RWPE1 (cell line): ENCODE measurements at regions not wholly inside any gene's neighbourhood (a gene's known extent, or its start where the extent isn't known, plus 50 kb on each side); places are given as distances from the start of the nearest gene placed in this dataset.
"Not testable (repeated sequence)": the region's sequence is repeated elsewhere in the genome, so short reads cannot be mapped to it uniquely, and the experiment has no call there.

ENCODE experiments used
- CTCF ChIA-PET: fragments of 350-600 bp; sonication (Branson Sonifier 250); formaldehyde crosslinking; extraction: SDS; loops from one replicate; lab custom pipeline; 2021; lab: Yijun Ruan, JAX
- POLR2A ChIA-PET: fragments of 400-600 bp; formaldehyde crosslinking; extraction: SDS; loops from one replicate; lab custom pipeline; 2020; ENCODE audit warnings: antibody characterized with exemption; ENCODE audit not compliant: low non-redundant PET; lab: Yijun Ruan, JAX
- DNase-seq: peaks from one replicate; pipeline ENCODE4 v3.0.0; 2012; ENCODE audit warnings: low spot score
- H3K27ac ChIP-seq: fragments of 450-650 bp; 2 replicates; pipeline ENCODE4 v1.5.1; 2017
- TF ChIP-seq, protein P1 (sequence below): fragments of 450-650 bp; conservative IDR thresholded peaks from 2 replicates; pipeline ENCODE4 v1.5.1; 2017; ENCODE audit warnings: low read depth, mild to moderate bottlenecking

- no peak overlapping the region for H3K27ac ChIP-seq
- ChIA-PET POLR2A (no interaction called here), CTCF (no interaction called here)
- DNase-seq, result no peak
- TF ChIP-seq, protein P1, sequence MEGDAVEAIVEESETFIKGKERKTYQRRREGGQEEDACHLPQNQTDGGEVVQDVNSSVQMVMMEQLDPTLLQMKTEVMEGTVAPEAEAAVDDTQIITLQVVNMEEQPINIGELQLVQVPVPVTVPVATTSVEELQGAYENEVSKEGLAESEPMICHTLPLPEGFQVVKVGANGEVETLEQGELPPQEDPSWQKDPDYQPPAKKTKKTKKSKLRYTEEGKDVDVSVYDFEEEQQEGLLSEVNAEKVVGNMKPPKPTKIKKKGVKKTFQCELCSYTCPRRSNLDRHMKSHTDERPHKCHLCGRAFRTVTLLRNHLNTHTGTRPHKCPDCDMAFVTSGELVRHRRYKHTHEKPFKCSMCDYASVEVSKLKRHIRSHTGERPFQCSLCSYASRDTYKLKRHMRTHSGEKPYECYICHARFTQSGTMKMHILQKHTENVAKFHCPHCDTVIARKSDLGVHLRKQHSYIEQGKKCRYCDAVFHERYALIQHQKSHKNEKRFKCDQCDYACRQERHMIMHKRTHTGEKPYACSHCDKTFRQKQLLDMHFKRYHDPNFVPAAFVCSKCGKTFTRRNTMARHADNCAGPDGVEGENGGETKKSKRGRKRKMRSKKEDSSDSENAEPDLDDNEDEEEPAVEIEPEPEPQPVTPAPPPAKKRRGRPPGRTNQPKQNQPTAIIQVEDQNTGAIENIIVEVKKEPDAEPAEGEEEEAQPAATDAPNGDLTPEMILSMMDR, result no peak
Measured at GRCh38 chr3:74842649-74843048, 228.2 kb upstream of the CNTN3 start.

DNA sequence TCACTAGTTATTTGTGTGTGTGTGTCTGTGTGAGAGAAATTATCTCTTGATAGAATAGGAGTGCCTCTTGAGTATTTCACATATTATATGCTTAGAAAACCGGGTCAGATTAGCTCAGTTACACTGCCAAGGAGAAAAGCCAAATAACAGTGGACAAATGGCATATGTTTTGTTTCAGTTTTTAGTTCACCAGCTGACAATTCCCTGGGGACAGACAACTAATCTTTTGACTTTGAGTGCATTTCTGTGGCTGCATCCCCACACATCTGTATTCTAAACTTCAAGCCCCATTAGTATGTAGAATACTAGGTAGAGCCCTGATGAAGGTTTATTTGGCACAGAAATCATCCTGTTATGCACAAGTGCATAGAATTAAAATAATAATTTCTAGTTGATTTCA is 227.7 kb upstream of the CNTN3 start:
- POLR2A ChIA-PET, result no interaction called here

GRCh38 chr3:74839566-74839965 is 225.1 kb upstream of the CNTN3 start:
- no peak for DNase-seq
- TF ChIP-seq, protein P1, result no peak
- no peak overlapping the region for H3K27ac ChIP-seq
- POLR2A ChIA-PET, result no interaction called here
- CTCF ChIA-PET, result no interaction called here

More for the DNA sequence above, 227.7 kb upstream of the CNTN3 start:
- CTCF ChIA-PET, result no interaction called here
- TF ChIP-seq, protein P1, result no peak
- H3K27ac ChIP-seq, result no peak overlapping the region
- DNase-seq, result no peak

DNA sequence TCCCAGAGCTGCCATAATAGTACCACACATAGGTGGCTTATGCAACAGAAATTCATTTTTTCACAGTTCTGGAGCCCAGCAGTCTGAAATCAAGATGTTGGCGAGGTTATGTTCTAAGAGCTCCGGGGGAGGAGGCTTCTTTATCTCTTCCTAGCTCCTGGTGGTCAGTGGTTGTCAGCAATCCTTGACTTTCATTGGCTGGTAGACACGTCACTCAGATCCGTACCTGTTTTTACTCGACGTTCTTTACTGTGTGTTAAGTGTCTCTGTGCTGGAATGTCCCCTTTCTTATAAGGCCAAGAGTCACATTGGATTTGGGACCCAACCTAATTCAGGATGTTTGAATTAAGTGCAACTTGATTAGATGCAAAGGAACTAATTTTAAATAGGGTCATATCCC is 218.5 kb upstream of the CNTN3 start:
- ChIA-PET POLR2A (no interaction called here), CTCF (no interaction called here)
- DNase-seq, result no peak
- no peak overlapping the region for H3K27ac ChIP-seq
- TF ChIP-seq, protein P1, result no peak

- POLR2A ChIA-PET, CTCF ChIA-PET: not testable (repeated sequence)
Measured at GRCh38 chr3:74830845-74831244, 216.4 kb upstream of the CNTN3 start.

DNA sequence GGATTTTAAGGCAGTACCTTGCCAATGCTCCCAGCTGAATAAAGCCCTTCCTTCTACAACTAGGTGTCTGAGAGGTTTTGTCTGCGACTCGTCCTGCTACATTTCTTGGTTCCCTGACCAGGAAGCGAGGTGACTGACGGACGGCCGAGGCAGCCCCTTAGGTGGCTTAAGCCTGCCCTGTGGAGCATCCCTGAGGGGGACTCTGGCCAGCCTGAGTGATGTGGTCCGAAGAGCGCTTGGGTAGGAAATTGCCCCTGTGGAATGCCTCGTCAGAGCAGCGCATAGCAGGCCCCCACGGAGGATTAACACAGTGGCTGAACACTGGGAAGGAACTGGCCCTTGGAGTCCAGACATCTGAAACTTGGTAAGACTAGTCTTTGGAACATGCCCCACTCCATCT is 210.9 kb upstream of the CNTN3 start:
- DNase-seq, CTCF ChIA-PET, H3K27ac ChIP-seq, POLR2A ChIA-PET: not testable (repeated sequence)

More at GRCh38 chr3:74830845-74831244, 216.4 kb upstream of the CNTN3 start:
- DNase-seq, H3K27ac ChIP-seq: not testable (repeated sequence)

- ChIA-PET CTCF (interaction anchor here (1.2 kb wide), 1 partner anchor 9 kb away, joined by 4 read pairs; no protein-coding TSS in a partner anchor), POLR2A (no interaction called here)
- no peak for DNase-seq
- TF ChIP-seq, protein P1, result no peak
- no peak overlapping the region for H3K27ac ChIP-seq
Measured at GRCh38 chr3:74824366-74824765, 209.9 kb upstream of the CNTN3 start.

- ChIA-PET CTCF (interaction anchor here (0.6 kb wide), 1 partner anchor 257 kb away, joined by 3 read pairs; no protein-coding TSS in a partner anchor), POLR2A (no interaction called here)
- TF ChIP-seq, protein P1, result no peak
- H3K27ac ChIP-seq, result no peak overlapping the region
- no peak for DNase-seq
Measured at GRCh38 chr3:74814181-74814580, 199.7 kb upstream of the CNTN3 start.
